WI38 (cell line): ENCODE measurements at regions not wholly inside any gene's neighbourhood (a gene's known extent, or its start where the extent isn't known, plus 50 kb on each side); places are given as distances from the start of the nearest gene placed in this dataset.

Experiments
- H3K4me3 ChIP-seq: 2 replicates; pipeline ENCODE4 v1.5.1; 2011; ENCODE audit warnings: low read depth, mild to moderate bottlenecking, control low read depth, low read length
- CTCF ChIP-seq: IDR thresholded peaks from 2 replicates; pipeline ENCODE4 v1.5.1; 2012; ENCODE audit warnings: low read depth, mild to moderate bottlenecking, control low read depth, low read length

- H3K4me3 ChIP-seq: no peak overlapping the region
- TF ChIP-seq CTCF: no peak
Measured at GRCh38 chr1:5619469-5619868, 372.8 kb downstream of the NPHP4 start.

DNA sequence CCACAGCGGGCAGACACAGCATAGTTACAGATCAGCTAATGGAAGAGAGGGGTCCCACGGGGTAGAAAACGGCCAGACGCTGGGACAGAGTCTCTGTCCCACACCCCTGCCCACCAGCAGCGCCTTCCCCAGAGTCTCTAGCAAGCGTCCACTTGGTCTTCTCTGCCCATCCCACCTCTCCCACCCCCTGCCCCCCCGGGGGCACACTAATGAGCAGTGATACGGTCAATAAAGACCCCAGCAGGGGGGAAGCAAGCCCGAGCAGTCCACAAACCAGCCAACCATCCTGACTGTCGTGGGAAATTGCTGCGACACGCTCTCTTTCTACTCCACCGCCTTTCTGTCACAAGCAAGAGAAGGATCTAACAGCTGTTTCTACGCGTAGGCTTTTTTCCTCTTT, 374.7 kb downstream of the NPHP4 start:
- H3K4me3 ChIP-seq: no peak overlapping the region
- no peak for TF ChIP-seq CTCF

GRCh38 chr1:5617179-5617520, 375.1 kb downstream of the NPHP4 start:
- no peak overlapping the region for H3K4me3 ChIP-seq
- TF ChIP-seq CTCF: no peak

DNA sequence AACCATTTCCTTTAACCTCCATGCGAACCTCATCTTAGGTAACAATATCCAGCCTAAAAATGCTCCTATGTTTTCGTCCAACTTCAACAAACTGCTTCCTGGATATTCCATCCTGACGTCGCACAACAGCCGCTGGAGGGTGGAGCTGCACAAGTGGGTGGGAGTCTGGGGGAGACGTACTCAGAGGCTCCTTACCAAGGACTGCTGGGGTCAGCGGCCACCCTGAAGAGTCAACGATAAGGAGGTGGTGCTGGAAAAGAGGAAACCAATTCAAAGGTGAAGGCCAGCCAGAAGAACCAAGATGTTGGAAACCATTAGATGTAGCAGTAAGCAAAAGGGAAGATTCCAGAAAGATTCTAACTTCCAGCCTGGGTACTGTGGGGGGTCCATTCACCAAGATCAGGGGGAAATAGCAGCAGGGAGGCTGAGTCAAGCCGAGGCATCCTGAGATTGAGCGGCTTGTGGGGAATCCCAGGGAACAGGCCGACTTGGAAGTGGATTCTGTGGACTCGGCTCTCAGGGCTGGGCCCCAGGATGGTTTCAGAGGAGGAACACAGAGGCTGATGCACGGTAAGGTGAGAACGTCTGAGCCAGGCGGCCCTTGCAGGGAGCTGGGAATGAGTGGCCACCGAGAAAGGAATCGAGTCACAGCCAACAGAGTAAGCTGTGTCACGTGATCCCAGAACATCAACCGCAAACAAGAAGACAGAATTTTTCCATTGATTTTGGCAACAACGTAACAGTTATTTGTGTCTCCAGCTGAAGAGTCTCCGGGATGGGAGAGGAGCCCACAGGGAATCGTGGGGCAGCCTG, 375.7 kb downstream of the NPHP4 start:
- H3K4me3 ChIP-seq: no peak overlapping the region
- no peak for TF ChIP-seq CTCF

DNA sequence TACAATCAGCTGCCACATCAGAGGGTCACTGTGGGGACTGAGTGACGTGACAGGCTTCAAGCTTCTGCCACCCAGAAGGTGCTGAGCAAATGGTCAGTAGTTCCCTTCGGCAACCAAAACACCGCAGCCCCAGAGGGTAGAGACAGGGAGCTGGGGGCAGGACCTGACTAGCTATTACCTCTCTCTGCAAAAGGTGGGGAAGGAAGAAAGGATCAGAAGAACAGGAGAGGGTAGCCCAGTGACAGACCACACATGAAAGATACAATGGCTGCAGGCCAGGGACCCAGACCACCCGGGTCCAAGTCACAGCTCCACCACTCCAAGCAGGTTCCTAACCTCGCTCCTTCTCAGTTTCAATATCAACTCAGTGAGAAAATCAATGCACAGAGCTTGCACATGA, 377.1 kb downstream of the NPHP4 start:
- H3K4me3 ChIP-seq: no peak overlapping the region

DNA sequence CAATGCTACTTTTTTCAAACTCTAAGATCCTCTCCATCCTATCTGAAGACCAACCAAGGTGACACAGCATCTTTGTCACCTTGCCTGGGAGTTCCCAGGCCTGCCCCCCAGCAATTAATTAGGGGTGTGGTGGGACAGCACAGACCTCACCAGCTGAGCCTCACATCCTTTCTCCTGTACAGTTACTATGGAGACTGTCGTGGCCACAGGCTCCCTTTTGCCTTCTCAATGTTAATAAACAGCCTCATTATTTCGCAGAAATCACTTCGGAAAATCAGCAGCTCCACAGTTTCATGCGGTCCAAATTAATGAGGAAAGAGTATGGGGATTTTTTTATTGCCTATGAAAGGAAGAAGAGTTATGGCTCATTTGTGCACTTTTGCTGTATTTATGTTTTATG, 378.3 kb downstream of the NPHP4 start:
- no peak for TF ChIP-seq CTCF
- H3K4me3 ChIP-seq: no peak overlapping the region

More for the DNA sequence above, 377.1 kb downstream of the NPHP4 start:
- no peak for TF ChIP-seq CTCF

- no peak for TF ChIP-seq CTCF
Measured at GRCh38 chr1:5611851-5612250, 380.4 kb downstream of the NPHP4 start.

More at GRCh38 chr1:5611851-5612250, 380.4 kb downstream of the NPHP4 start:
- no peak overlapping the region for H3K4me3 ChIP-seq
